ENCODE measurements at regions not wholly inside any gene's neighbourhood (a gene's known extent, or its start where the extent isn't known, plus 50 kb on each side); places are given as distances from the start of the nearest gene placed in this dataset.
A peak's percentile ranks its signal among the peaks of the same experiment; 100 is the strongest.

DNA sequence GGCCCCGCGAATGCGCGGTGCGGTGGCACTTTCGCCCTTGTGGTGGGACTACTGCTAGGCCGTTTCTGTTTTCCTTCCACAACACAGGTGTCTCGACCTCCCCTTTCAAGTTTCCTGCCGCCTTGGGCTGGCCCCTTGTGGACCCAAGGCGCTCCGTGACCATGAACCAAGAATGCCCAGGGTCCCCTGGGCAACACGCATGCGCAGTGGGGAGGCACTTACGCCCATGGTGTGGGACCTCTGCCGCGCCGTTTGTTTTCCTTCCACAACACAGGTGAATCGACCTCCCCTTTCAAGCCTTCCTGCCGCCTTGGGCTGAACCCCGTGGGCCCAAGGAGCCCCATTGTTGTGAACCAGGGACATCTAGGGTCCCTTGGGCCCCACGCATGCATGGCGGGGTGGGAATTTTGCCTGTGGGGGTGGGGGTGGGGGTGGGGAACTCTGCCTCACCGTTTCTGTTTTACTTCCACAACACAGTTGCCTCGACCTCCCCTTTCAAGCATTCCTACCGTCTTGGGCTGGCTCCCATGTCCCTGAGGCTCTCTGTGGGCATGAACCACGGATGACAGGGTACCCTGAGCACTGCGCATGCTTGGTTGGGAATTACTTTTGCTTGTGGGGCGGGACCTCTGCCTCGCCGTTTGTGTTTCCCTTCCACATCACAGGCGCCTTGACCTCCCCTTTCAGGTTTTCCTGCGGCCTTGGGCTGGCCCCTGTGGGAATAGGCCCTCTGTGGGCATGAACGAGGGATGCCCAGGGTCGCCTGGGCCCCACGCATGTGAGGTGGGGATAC, 355.1 kb downstream of the ALG10 start:
- no peak for DNase-seq (ENCODE audit: low spot score)

DNA sequence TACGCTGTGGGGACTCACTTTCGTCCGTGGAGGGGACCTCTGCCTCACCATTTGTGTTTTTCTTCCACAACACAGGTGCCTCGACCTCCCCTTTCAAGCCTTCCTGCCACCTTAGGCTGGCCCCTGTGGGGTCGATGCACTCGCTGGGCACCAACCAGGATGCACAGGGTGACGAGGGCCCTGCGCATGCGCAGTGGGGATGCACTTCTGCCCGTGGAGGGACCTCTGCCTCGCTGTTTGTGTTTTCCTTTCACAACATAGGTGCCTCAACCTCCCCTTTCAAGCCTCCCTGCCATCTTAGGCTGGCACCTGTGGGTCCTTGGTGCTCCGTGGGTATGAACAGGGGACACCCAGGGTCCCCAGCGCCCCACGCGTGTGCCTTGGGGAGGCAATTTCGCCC, 356.8 kb downstream of the ALG10 start:
- no peak for DNase-seq (ENCODE audit: low spot score)

- no peak for DNase-seq (ENCODE audit: low spot score)
These were observed 362.4 kb downstream of the ALG10 start for GRCh38 chr12:34384693-34385092.

DNA sequence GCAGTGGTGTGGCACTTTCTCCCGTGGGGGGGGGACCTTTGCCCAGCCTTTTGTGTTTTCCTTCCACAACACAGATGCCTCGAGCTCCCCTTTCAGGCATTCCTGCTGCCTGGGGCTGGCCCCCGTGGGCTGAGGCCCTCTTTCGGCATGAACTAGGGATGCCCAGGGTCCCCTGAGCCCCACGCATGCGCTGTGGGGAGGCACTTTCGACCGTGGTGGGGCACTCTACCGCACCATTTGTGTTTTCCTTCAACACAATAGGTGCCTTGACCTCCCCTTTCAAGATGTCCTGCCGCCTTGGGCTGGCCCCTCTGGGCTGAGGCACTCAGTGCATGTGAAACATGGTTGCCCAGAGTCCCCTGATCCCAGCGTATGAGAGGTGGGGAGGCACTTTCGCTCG, 363.7 kb downstream of the ALG10 start:
- no peak for DNase-seq (ENCODE audit: low spot score)

- DNase-seq (ENCODE audit: low spot score) = no peak
These were observed 364.4 kb downstream of the ALG10 start for GRCh38 chr12:34386621-34387255.

GRCh38 chr12:34387711-34388635, 365.7 kb downstream of the ALG10 start:
- no peak for DNase-seq (ENCODE audit: low spot score)

DNA sequence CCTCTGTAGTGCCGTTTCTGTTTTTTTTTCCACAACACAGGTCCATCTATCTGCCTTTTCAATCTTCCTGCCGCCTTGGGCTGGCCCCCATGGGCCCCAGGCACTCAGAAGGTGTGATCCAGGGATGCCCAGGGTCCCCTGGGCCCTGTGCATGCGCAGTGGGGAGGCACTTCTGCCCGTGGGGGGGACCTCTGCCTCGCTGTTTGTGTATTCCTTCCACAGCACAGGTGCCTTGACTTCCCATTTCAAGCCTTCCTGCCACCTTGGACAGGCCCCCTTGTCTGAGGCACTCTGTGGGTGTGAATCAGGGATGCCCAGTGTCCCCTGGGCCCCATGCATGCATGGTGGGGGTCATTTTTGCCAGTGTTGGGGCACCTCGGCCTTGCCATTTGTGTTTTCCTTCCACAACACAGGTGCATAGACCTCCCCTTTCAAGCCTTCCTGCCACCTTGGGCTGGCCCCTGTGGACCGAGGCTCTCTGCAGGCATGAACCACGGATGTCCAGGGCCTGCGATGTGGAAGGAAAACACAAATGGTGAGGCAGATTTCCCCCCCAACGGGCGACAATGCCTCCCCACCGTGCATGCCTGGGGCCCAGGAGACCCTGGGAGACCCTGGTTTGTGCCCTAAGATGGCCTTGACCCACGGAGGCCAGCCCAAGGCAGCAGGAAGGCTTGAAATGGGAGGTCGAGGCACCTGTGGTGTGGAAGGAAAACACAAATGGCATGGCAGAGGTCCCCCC, 366.5 kb downstream of the ALG10 start:
- no peak for DNase-seq (ENCODE audit: low spot score)

DNA sequence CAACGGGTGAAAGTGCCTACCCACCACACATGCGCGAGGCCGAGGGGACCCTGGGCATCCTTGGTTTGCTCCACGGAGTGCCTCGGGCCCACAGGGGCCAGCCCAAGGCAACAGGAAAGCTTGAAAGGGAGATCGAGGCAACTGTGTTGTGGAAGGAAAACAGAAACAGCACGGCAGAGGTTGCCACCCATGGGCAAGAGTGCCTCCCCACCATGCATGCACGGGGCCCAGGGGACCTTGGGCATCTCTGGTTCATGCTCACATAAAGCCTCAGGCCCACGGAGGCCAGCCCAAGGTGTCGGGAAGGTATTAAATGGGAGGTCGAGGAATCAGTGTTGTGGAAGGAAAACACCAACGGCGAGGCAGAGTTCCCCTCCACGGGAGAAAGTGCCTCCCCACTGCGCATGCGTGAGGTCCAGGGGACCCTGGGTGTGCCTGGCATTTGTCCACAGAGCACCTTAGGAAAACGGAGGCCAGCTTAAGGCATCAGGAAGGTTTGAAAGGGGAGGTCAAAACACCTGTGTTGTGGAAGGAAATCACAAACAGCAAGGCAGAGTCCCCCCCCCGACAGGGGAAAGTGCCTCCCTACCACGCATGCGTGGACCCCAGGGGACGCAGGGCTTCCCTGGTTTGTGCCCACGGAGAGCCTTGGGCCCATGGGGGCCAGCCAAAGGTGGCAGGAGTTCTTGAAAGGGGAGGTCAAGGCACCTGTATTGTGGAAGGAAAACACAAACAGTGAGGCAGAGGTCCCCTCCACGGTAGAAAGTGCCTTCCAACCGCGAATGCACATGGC, 367.3 kb downstream of the ALG10 start:
- no peak for DNase-seq (ENCODE audit: low spot score)

- no peak for DNase-seq (ENCODE audit: low spot score)
These were observed 368.0 kb downstream of the ALG10 start for GRCh38 chr12:34390171-34390841.

DNA sequence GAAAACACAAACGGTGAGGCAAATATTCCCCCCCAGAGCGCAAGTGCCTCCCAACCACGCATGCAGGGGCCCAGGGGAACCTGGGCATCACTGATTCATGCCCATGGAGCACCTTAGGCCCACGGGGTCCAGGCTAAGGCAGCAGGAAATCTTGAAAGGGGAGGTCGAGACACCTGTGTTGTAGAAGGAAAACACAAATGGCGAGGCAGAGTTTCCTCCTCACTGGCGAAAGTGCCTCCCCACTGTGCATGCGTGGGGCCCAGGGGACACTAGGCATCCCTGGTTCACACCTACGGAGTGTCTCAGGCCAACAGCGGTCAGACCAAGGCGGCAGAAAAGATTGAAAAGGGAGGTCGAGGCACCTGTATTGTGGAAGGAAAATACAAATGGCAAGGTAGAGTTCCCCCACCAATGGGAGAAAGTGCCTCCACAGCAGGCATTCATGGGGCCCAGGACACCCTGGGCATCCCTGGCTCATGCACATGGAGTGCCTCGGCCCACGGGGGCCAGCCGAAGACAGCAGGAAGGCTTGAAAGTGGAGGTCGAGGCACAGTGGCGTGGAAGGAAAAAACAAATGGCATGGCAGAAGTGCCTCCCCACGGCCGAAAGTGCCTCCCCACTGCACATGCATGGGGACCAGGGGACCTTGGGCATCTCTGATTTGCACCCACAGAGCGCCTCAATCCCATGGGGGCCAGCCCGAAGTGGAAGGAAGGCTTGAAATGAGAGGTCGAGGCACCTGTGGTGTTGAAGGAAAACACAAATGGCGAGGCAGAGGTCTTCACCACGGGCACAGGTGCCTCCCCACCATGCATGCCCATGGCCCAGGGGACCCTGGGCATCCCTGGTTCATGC, 368.8 kb downstream of the ALG10 start:
- no peak for DNase-seq (ENCODE audit: low spot score)

DNA sequence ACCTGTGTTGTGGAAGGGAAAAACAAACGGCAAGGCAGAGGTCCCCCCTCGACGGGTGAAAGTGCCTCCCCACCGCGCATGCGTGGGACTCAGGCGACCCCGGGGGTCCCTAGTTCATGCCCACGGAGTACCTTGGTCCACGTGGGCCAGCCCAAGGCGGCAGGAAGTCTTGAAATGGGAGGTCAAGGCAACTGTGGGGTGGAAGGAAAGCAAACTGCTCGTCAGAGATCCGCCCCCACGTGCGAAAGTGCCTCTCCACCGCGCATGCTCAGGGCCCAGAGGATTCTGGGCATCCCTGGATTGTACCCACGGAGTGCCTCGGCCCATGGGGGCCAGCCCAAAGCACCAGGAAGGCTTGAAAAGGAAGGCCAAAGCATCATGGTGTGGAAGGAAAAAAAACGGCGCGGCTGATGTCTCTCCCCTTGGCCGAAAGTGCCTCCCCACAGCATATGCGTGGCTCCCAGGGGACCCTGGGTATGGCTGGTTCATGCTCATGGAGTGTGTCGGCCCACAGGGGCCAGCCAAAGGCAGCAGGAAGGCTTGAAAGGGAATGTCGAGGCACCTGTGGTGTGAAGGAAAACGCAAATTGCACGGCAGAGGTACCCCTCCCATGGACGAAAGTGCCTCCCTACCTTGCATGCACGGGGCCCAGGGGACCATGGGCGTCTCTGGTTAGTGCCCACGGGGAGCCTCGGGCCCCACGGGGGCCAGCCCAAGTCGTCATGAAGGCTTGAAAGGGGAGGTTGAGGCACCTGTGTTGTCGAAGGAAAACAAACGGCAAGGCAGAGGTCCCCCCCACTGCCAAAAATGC, 369.7 kb downstream of the ALG10 start:
- no peak for DNase-seq (ENCODE audit: low spot score)

- DNase-seq (ENCODE audit: low spot score) = no peak
These were observed 370.4 kb downstream of the ALG10 start for GRCh38 chr12:34392741-34393085.

GRCh38 chr12:34393086-34393820, 371.0 kb downstream of the ALG10 start:
- DNase-seq (ENCODE audit: low spot score) = no peak

DNA sequence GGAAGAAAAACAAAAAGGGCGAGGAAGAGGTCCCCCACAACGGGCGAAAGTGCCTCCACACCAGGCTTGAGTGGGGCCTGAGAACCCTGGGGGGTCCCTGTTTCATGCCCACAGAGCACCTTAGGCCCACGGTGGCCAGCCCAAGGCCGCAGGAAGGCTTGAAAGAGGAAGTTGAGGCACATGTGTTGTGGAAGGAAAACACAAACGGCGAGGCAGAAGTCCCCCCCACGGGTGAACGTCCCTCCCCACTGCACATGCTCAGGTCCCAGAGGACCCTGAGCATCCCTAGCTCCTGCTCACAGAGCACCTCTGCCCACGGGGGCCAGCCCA, 371.5 kb downstream of the ALG10 start:
- no peak for DNase-seq (ENCODE audit: low spot score)

DNA sequence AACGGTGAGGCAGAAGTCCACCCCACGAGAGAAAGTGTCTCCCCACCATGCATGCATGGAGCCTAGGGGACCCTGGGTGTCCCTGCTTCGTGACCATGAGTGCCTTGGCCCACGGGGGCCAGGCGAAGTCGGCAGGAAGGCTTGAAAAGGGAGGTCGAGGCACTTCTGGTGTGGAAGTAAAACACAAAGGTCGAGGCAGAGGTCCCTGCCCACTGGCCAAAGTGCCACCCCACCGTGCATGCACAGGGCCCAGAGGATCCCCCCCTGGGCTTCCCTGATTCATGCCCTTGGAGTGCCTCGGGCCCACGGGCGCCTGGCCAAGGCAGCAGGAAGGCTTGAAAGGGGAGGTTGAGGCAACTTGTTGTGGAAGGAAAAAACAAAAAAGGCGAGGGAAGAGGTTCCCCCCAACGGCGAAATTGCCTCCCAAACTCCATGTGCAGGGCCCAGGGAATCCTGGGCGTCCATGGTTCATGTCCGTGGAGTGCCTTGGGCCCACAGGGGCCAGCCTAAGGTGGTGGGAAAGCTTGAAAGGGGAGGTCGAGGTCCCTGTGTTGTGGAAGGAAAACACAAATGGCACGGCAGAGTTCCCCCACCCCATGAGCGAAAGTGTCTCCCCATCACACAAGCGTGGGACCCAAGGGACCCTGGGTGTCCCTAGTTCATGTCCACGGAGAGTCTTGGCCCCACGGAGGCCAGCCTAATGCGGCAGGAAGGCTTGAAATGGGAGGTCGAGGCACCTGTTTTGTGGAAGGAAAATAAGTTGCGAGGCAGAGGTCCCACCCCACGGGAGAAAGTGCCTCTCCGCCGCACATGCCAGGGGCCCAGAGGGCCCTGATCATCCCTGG, 372.1 kb downstream of the ALG10 start:
- peak; percentile 2 for DNase-seq (ENCODE audit: low spot score)

- peak; percentile 8 for DNase-seq (ENCODE audit: low spot score)
These were observed 373.0 kb downstream of the ALG10 start for GRCh38 chr12:34395056-34396005.

Data from iPS-NIHi11 (cell line).